A549 (cell line): ENCODE measurements at regions not wholly inside any gene's neighbourhood (a gene's known extent, or its start where the extent isn't known, plus 50 kb on each side); places are given as distances from the start of the nearest gene placed in this dataset.
"Not testable (repeated sequence)": the region's sequence is repeated elsewhere in the genome, so short reads cannot be mapped to it uniquely, and the experiment has no call there.

Experiments
- ATAC-seq, 2 experiments: fragments of 200-7000 bp in 1 of 2; fragments of >200 bp in 1 of 2; cut with Nextera tagmentation in 1 of 2; cut with Tn5 transposase in 1 of 2; 3 replicates each; pipeline versions ENCODE4 v1.8.0 to v1.9.1; 2018 to 2020; ENCODE audit warnings: mild to moderate bottlenecking in 1 of 2, moderate library complexity in 1 of 2
- CTCF ChIA-PET: fragments of 300-600 bp; sonication (Branson Sonifier 250); formaldehyde crosslinking; extraction: SDS; loops from one replicate; lab custom pipeline; 2021; ENCODE audit warnings: antibody characterized with exemption, inconsistent platforms; lab: Yijun Ruan, JAX
- POLR2A ChIA-PET: fragments of 350-600 bp; formaldehyde crosslinking; extraction: SDS; loops from one replicate; lab custom pipeline; 2021; ENCODE audit warnings: antibody characterized with exemption, inconsistent platforms; lab: Yijun Ruan, JAX
- DNase-seq, 2 experiments: peaks; one replicate each; pipeline versions ENCODE4 v3.0.0 to v3.0.0-alpha.2; 2011 to 2016; ENCODE audit warnings: low read depth in 1 of 2, low spot score in 1 of 2
- FAIRE-seq: peaks from 2 replicates; lab custom pipeline; 2011; peaks lifted over from hg19 to GRCh38; lab: Jason Lieb, UNC
- H3K27ac ChIP-seq, 2 experiments: fragments of >200 bp; sonication (Bioruptor Twin); formaldehyde crosslinking; 3 replicates each; pipeline ENCODE4 v1.5.1; 2016 to 2017
- H3K4me1 ChIP-seq: fragments of >200 bp; sonication (Bioruptor Twin); formaldehyde crosslinking; 3 replicates; pipeline ENCODE4 v1.6.1; 2016
- H3K4me2 ChIP-seq: fragments of >200 bp; sonication (Bioruptor Twin); formaldehyde crosslinking; 3 replicates; pipeline ENCODE4 v1.6.1; 2016
- H3K4me3 ChIP-seq: fragments of >200 bp; sonication (Bioruptor Twin); formaldehyde crosslinking; 3 replicates; pipeline ENCODE4 v1.5.1; 2016
- H3K9me3 ChIP-seq: fragments of >200 bp; sonication (Bioruptor Twin); formaldehyde crosslinking; 3 replicates; pipeline ENCODE4 v1.6.1; 2016
- BHLHE40 ChIP-seq: IDR thresholded peaks from 2 replicates; pipeline ENCODE4 v1.6.1; 2012; ENCODE audit warnings: low read depth, low read length, inconsistent platforms
- CHD2 ChIP-seq: fragments of 150-350 bp; IDR thresholded peaks from 2 replicates; pipeline ENCODE4 v1.6.1; 2014; ENCODE audit warnings: low read length; ENCODE audit not compliant: partially characterized antibody
- FOSB ChIP-seq: fragments of 250-450 bp; sonication (Bioruptor Pico); IDR thresholded peaks from 2 replicates; pipeline ENCODE4 v1.5.0; 2020; ENCODE audit warnings: mild to moderate bottlenecking, moderate library complexity
- FOSL2 ChIP-seq, 2 experiments: fragments of 450-650 bp in 1 of 2; fragments of >200 bp in 1 of 2; sonication (Bioruptor Twin) in 1 of 2; formaldehyde crosslinking; IDR thresholded peaks; 2 replicates each; pipeline versions ENCODE4 v1.5.0 to v1.6.1; 2016 to 2020; ENCODE audit warnings: mild to moderate bottlenecking in 1 of 2, moderate library complexity in 1 of 2
- HDAC2 ChIP-seq: fragments of 200-600 bp; sonication (generic); IDR thresholded peaks from 2 replicates; pipeline ENCODE4 v1.6.1; 2016
- HOXA7 ChIP-seq: fragments of 250-450 bp; sonication (Bioruptor Pico); IDR thresholded peaks from 2 replicates; pipeline ENCODE4 v1.5.0; 2020; ENCODE audit warnings: mild to moderate bottlenecking, moderate library complexity
- HOXB13 ChIP-seq: fragments of 250-450 bp; sonication (Bioruptor Pico); IDR thresholded peaks from 2 replicates; pipeline ENCODE4 v1.5.0; 2020; ENCODE audit warnings: low read depth, mild to moderate bottlenecking, moderate library complexity
- MAFK ChIP-seq: fragments of 450-650 bp; IDR thresholded peaks from 2 replicates; pipeline ENCODE4 v1.6.1; 2014; ENCODE audit not compliant: partially characterized antibody
- POLR2AphosphoS2 ChIP-seq: conservative IDR thresholded peaks from 2 replicates; pipeline ENCODE4 v1.6.1; 2012; ENCODE audit warnings: low read length, improper control_type of control experiment, inconsistent platforms
- RCOR1 ChIP-seq: fragments of 150-350 bp; IDR thresholded peaks from 2 replicates; pipeline ENCODE4 v1.6.1; 2014; ENCODE audit warnings: antibody characterized with exemption, low read length, low read depth
- SREBF2 ChIP-seq: fragments of 450-650 bp; IDR thresholded peaks from 2 replicates; pipeline ENCODE4 v1.6.1; 2014; ENCODE audit warnings: mild to moderate bottlenecking, moderate library complexity
- ZC3H11A ChIP-seq: fragments of 450-650 bp; IDR thresholded peaks from 2 replicates; pipeline ENCODE4 v1.6.1; 2014; ENCODE audit warnings: antibody characterized with exemption, mild to moderate bottlenecking
- ZNF302 ChIP-seq: fragments of 250-450 bp; sonication (Bioruptor Pico); IDR thresholded peaks from 2 replicates; pipeline ENCODE4 v1.9.0; 2021; ENCODE audit warnings: inconsistent platforms, mild to moderate bottlenecking, moderate library complexity
- WGBS: methylation state at CpG from one replicate; pipeline ENCODE4 v1.1.6; 2017; ENCODE audit errors: missing lambda C conversion rate; 5-methylcytosine and 5-hydroxymethylcytosine counted together
- TF ChIP-seq, protein P1 (sequence below): IDR thresholded peaks from 2 replicates; pipeline ENCODE4 v1.6.1; 2012
- TF ChIP-seq, protein P2 (sequence below): fragments of >200 bp; sonication (Bioruptor Twin); formaldehyde crosslinking; IDR thresholded peaks from 2 replicates; pipeline ENCODE4 v1.6.1; 2016
- TF ChIP-seq, protein P3 (sequence below): fragments of 450-650 bp; IDR thresholded peaks from 2 replicates; pipeline ENCODE4 v1.6.1; 2014; ENCODE audit warnings: antibody characterized with exemption
- TF ChIP-seq, protein P4 (sequence below): fragments of 250-450 bp; sonication (Bioruptor Pico); IDR thresholded peaks from 2 replicates; pipeline ENCODE4 v1.5.0; 2020; ENCODE audit warnings: low read depth, mild to moderate bottlenecking, moderate library complexity

DNA sequence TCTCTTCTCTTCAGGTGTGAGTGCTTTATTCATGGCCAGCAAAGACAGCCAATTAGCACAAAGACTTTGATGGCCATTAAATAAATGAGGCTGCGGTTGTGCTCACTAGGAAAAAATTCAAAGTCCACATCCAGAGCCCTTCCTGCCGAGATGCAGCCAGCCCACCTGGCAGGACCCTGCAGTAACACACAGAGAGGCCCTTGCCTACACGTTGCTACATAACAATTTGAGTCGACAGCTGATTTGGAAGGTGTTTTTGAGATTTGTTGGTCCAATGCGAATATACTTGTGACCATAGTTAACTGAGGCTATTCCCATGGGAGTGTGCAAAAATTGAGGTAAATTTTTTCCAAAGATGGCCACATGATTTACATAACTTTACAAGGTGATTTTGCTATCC is 605.4 kb upstream of the HTR1E start:
- ATAC-seq = no peak
- POLR2A ChIA-PET = no interaction called here

DNA sequence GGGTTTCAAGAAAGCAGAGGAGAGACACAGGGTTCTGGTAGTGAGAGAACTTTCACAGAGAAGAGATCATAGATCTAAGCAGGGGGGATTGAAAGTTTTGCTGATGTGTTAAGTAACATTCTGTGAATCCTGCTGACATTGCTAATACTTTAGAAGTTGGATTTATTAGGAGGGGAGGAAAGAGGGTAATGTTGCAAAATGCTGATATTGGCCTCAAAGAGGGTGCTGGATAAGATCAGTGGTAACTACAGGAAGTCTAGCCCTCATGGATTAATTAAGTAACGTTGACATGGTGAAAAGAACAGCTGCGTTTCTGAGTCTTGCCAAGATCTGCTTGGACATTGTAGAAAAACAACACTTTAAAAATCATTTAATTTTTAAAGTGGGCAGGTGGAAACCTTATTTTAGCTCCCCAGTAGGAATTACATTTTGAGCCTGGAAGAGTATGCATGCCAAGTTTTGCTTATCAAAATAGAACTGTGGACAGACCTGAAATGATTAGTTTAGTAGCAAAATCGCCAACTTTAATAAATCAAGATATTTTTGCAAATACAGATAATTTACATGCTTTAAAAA is 606.0 kb upstream of the HTR1E start:
- no peaks in the 10 kb centered on the region for H3K4me1 ChIP-seq
- ChIA-PET CTCF (no interaction called here), POLR2A (no interaction called here)
- no peak overlapping the region for H3K27ac ChIP-seq
- H3K4me3 ChIP-seq = no peak overlapping the region
- H3K9me3 ChIP-seq = no peaks in the 10 kb centered on the region
- TF ChIP-seq FOSB (no peak), SREBF2 (no peak), MAFK (peak; percentile 37), ZNF302 (CRISPR knock-in tag) (no peak)
- FAIRE-seq = no peak
- no peak for ATAC-seq
- no peak overlapping the region for H3K4me2 ChIP-seq
- no peak for DNase-seq
- WGBS = 2% methylated on average over 3 of the region's 3 CpGs

More for the DNA sequence above, 605.4 kb upstream of the HTR1E start:
- H3K4me1 ChIP-seq = no peaks in the 10 kb centered on the region
- H3K4me2 ChIP-seq = no peak overlapping the region
- CTCF ChIA-PET = no interaction called here
- no peak overlapping the region for H3K4me3 ChIP-seq
- WGBS = 3% methylated on average over 5 of the region's 5 CpGs
- no peak overlapping the region for H3K27ac ChIP-seq
- TF ChIP-seq HOXA7 (CRISPR knock-in tag) (no peak), ZC3H11A (no peak), BHLHE40 (no peak), RCOR1 (no peak), FOSL2 (IDR thresholded peaks at IDR 0.05) (no peak), FOSL2 (CRISPR knock-in tag; IDR thresholded peaks at IDR 0.05) (no peak)
- TF ChIP-seq, all 56 proteins: peak for 0
- H3K9me3 ChIP-seq = no peaks in the 10 kb centered on the region
- no peak for FAIRE-seq
- no peak for DNase-seq

DNA sequence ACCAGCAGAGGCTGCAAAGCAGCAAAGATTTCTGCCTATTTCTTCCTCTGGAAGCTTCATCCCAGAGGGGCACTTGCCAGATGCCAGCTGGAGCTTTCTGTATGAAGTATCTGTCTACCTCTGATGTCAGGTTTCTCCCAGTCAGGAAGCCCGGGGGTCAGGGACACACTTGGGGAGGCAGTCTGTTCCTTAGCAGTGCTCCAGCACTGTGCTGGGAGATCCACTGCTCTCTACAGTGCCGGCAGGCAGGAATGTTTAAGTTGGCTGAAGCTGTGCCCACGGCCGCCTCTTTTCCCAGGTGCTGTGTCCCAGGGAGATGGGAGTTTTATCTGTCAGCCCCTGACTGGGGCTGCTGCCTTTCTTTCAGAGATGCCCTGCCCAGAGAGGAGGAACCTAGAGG is 631.1 kb upstream of the HTR1E start:
- POLR2A ChIA-PET = no interaction called here
- 0% methylated on average over 2 of the region's 4 CpGs for WGBS
- DNase-seq = no peak
- FAIRE-seq = no peak
- no peaks in the 10 kb centered on the region for H3K4me1 ChIP-seq
- H3K4me3 ChIP-seq = no peak overlapping the region
- no peaks in the 10 kb centered on the region for H3K9me3 ChIP-seq
- CTCF ChIA-PET = interaction anchor here (0.6 kb wide), 1 partner anchor 222 kb away, joined by 3 read pairs; no protein-coding TSS in a partner anchor
- no peak overlapping the region for H3K27ac ChIP-seq
- TF ChIP-seq, protein P1, sequence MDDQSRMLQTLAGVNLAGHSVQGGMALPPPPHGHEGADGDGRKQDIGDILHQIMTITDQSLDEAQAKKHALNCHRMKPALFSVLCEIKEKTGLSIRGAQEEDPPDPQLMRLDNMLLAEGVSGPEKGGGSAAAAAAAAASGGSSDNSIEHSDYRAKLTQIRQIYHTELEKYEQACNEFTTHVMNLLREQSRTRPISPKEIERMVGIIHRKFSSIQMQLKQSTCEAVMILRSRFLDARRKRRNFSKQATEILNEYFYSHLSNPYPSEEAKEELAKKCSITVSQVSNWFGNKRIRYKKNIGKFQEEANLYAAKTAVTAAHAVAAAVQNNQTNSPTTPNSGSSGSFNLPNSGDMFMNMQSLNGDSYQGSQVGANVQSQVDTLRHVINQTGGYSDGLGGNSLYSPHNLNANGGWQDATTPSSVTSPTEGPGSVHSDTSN = no peak
- TF ChIP-seq MAFK = no peak
- TF ChIP-seq HDAC2 = no peak
- TF ChIP-seq CHD2 = no peak
- TF ChIP-seq HOXB13 = no peak
- TF ChIP-seq, protein P2, sequence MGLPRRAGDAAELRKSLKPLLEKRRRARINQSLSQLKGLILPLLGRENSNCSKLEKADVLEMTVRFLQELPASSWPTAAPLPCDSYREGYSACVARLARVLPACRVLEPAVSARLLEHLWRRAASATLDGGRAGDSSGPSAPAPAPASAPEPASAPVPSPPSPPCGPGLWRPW = no peak
- TF ChIP-seq, protein P3, sequence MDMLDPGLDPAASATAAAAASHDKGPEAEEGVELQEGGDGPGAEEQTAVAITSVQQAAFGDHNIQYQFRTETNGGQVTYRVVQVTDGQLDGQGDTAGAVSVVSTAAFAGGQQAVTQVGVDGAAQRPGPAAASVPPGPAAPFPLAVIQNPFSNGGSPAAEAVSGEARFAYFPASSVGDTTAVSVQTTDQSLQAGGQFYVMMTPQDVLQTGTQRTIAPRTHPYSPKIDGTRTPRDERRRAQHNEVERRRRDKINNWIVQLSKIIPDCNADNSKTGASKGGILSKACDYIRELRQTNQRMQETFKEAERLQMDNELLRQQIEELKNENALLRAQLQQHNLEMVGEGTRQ = no peak
- TF ChIP-seq POLR2AphosphoS2 = no peak
- ATAC-seq = no peak
- no peak overlapping the region for H3K4me2 ChIP-seq

DNA sequence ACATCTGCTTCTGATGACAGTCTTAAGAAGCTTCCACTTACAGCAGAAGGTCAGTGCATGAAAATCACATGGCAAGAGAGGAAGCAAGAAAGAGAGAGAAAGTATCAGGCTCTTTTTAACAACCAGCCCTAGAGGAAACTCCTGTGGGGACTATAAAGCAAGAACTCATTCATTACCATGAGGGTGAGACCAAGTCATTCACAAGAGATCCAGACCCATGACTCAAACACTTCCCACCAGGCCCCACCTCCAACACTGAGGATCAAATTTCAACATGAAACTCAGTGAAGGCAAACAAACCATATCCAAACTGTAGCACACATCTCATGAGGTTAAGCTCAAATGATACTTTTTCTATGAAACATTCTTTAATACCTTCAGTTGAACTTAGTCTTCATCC is 643.2 kb upstream of the SYNCRIP start:
- no peak overlapping the region for H3K4me2 ChIP-seq
- H3K4me3 ChIP-seq = no peak overlapping the region
- H3K27ac ChIP-seq = no peak overlapping the region
- CTCF ChIA-PET = no interaction called here
- FAIRE-seq (no peak), ATAC-seq (no peak), DNase-seq (no peak)
- TF ChIP-seq, protein P4, sequence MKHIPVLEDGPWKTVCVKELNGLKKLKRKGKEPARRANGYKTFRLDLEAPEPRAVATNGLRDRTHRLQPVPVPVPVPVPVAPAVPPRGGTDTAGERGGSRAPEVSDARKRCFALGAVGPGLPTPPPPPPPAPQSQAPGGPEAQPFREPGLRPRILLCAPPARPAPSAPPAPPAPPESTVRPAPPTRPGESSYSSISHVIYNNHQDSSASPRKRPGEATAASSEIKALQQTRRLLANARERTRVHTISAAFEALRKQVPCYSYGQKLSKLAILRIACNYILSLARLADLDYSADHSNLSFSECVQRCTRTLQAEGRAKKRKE (CRISPR knock-in tag) = no peak
- no peaks in the 10 kb centered on the region for H3K4me1 ChIP-seq
- POLR2A ChIA-PET = no interaction called here
- no peaks in the 10 kb centered on the region for H3K9me3 ChIP-seq

DNA sequence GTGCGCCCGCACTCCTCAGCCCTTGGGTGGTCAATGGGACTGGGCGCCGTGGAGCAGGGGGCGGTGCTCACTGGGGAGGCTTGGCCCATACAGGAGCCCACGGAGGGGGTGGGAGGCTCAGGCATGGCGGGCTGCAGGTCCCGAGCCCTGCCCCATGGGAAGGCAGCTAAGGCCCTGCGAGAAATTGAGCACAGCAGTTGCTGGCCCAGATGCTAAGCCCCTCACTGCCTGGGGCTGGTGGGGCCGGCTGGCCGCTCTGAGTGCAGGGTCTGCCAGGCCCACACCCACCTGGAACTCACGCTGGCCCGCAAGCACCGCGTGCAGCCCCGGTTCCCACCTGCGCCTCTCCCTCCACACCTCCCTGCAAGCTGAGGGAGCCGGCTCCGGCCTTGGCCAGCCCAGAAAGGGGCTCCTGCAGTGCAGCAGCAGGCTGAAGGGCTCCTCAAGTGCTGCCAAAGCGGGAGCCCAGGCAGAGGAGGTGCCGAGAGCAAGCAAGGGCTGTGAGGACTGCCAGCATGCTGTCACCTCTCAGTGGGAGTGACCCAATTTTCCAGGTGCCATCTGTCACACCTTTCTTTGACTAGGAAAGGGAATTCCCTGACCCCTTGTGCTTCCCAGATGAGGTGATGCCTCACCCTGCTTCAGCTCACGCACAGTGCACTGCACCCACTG is 642.3 kb upstream of the SYNCRIP start:
- CTCF ChIA-PET, POLR2A ChIA-PET, ATAC-seq, DNase-seq, H3K27ac ChIP-seq, H3K4me1 ChIP-seq, H3K4me2 ChIP-seq, FAIRE-seq, H3K4me3 ChIP-seq, H3K9me3 ChIP-seq: not testable (repeated sequence)
- 0% methylated on average over 1 of the region's 22 CpGs for WGBS

DNA sequence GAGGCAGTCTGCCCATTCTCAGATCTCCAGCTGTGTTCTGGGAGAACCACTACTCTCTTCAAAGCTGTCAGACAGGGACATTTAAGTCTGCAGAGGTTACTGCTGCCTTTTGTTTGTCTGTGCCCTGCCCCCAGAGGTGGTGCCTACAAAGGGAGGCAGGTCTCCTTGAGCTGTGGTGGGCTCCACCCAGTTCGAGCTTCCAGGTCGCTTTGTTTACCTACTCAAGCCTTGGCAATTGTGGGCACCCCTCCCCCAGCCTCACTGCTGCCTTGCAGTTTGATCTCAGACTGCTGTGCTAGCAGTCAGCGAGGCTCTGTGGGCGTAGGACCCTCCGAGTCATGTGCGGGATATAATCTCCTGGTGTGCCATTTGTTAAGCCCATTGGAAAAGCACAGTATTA is 640.9 kb upstream of the SYNCRIP start:
- CTCF ChIA-PET, FAIRE-seq, H3K4me2 ChIP-seq, POLR2A ChIA-PET, H3K4me1 ChIP-seq, ATAC-seq, H3K4me3 ChIP-seq, DNase-seq, H3K27ac ChIP-seq, H3K9me3 ChIP-seq: not testable (repeated sequence)
- 15% methylated on average over 6 of the region's 6 CpGs for WGBS
